Astrocyte of the cerebellum (primary cell): ENCODE measurements at regions not wholly inside any gene's neighbourhood (a gene's known extent, or its start where the extent isn't known, plus 50 kb on each side); places are given as distances from the start of the nearest gene placed in this dataset.

Source experiments
- DNase-seq: peaks from one replicate; pipeline ENCODE4 v3.0.0-alpha.2; 2011; ENCODE audit warnings: low read depth
- H3K4me3 ChIP-seq: 2 replicates; pipeline ENCODE4 v1.5.1; 2011; ENCODE audit warnings: mild to moderate bottlenecking, low read depth, low read length, moderate library complexity
- CTCF ChIP-seq: IDR thresholded peaks from 2 replicates; pipeline ENCODE4 v1.5.1; 2012; ENCODE audit warnings: low read length, low read depth, moderate library complexity, mild to moderate bottlenecking; ENCODE audit errors: missing control alignments
- in situ Hi-C: cut with HindIII; loops from 2 replicates; pipeline ENCODE4 v1.10.0; 2017; ENCODE audit warnings: low sequenced_read_pairs

GRCh38 chr1:20425622-20426021, 60.4 kb downstream of the CAMK2N1 start:
- in situ Hi-C loops: no loop called here
- TF ChIP-seq CTCF: no peak
- no peak for DNase-seq
- no peak overlapping the region for H3K4me3 ChIP-seq

- DNase-seq: no peak
- in situ Hi-C loops: no loop called here
- H3K4me3 ChIP-seq: no peak overlapping the region
- no peak for TF ChIP-seq CTCF
Observed at GRCh38 chr1:20423169-20423795, 62.7 kb downstream of the CAMK2N1 start.

DNA sequence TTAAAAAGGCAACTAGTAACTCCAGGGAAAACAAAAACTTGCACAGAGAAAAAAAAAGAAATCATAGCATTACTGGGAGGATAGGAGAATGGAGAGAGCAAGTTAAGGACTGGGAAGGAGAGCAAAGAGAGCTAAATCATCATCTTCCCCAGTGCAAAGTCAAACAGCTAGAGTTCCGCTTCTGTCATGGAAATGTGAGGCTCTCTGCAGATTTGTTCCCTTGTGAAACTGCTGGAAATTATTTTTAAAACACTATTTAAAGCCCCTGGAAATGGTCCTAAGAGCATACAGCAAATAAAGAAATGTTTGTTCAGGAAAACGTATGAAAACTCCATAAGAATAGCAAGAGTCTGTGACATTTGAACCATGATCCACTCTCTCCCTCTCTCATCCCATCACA, 64.6 kb downstream of the CAMK2N1 start:
- DNase-seq: no peak
- in situ Hi-C loops: no loop called here
- TF ChIP-seq CTCF: no peak
- no peak overlapping the region for H3K4me3 ChIP-seq

GRCh38 chr1:20417581-20417980, 68.4 kb downstream of the CAMK2N1 start:
- no peak for DNase-seq
- no peak for TF ChIP-seq CTCF
- in situ Hi-C loops: no loop called here
- no peak overlapping the region for H3K4me3 ChIP-seq

DNA sequence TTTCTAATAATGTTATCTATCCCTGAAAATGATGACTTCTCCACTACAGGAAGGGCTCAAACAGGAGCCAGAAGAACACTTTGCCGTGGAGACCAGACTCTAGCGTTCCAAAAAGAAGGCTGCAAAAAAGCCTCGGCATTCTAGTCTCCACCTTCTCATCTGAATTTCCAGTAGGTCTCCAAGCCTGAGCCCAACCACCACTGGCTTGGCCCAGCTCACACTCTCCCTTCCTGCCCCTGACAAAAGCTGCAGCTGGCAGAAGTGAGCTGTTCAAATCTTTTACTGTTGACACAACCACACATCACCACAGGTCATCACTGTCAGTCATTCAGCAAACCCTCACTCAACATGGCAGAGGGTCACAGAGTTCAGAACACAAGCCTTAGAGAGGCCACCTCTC, 69.3 kb downstream of the CAMK2N1 start:
- DNase-seq: no peak
- in situ Hi-C loops: no loop called here
- TF ChIP-seq CTCF: no peak
- H3K4me3 ChIP-seq: no peak overlapping the region

DNA sequence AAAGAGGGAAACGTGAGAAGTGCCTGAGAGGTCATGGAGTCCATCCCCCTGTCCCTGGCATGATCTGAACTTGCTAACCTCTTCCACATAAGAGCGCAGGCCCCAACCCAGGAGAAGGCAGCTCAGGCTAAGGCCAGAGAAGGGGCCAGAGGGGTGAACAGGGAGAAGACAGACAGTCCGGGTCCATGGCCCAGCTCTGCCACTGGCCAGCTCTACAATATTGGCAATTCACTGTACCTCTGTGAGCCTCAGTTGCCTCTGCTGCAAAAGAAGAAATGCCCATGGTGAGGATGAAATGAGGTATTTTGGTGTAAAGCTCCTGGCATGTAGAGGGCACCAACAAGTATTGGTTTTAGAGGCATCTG, 72.3 kb downstream of the CAMK2N1 start:
- no peak overlapping the region for H3K4me3 ChIP-seq
- in situ Hi-C loops: no loop called here
- DNase-seq: no peak
- no peak for TF ChIP-seq CTCF
